ENCODE measurements at regions not wholly inside any gene's neighbourhood (a gene's known extent, or its start where the extent isn't known, plus 50 kb on each side); places are given as distances from the start of the nearest gene placed in this dataset.
"Not testable (repeated sequence)": the region's sequence is repeated elsewhere in the genome, so short reads cannot be mapped to it uniquely, and the experiment has no call there.

- TF ChIP-seq CTCF (IDR thresholded peaks at IDR 0.05); ELF4 (CRISPR knock-in tag; IDR thresholded peaks at IDR 0.05; ENCODE audit: low read depth); MLX (CRISPR knock-in tag; IDR thresholded peaks at IDR 0.05): not testable (repeated sequence)
Observed at GRCh38 chr1:157321972-157322371, 183.8 kb upstream of the ETV3 start.

Data from WTC11 (cell line).